GM21367 (cell line): ENCODE measurements at regions not wholly inside any gene's neighbourhood (a gene's known extent, or its start where the extent isn't known, plus 50 kb on each side); places are given as distances from the start of the nearest gene placed in this dataset.
"Not testable (repeated sequence)": the region's sequence is repeated elsewhere in the genome, so short reads cannot be mapped to it uniquely, and the experiment has no call there.

Experiments
- ATAC-seq: cut with Tn5 transposase; IDR thresholded peaks from one replicate; pipeline ENCODE4 v1.9.1; 2021; ENCODE audit not compliant: unreplicated experiment

- no peak for ATAC-seq
These were observed 125.1 kb upstream of the STARD13 start for GRCh38 chr13:33410619-33411018.

GRCh38 chr13:33411312-33411711, 125.8 kb upstream of the STARD13 start:
- ATAC-seq = no peak

DNA sequence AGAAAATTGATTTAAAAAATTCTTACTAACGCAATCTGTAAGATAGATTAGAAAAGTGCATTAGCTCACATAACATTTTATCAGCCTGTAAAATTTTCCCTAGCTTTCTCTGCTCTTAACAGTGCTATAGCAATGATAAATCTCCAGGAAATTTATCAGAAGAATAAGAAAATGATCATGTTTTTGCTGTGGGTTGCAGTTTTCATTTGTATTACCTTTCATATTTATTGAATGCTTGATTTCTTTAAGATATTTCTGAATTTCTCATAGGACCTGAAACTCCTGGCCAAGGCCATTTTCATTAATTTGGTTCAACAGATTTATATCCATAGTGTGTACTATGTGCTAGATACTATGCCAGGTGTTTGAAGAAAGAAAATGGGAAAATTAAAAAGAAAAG, 130.3 kb upstream of the STARD13 start:
- ATAC-seq = no peak

DNA sequence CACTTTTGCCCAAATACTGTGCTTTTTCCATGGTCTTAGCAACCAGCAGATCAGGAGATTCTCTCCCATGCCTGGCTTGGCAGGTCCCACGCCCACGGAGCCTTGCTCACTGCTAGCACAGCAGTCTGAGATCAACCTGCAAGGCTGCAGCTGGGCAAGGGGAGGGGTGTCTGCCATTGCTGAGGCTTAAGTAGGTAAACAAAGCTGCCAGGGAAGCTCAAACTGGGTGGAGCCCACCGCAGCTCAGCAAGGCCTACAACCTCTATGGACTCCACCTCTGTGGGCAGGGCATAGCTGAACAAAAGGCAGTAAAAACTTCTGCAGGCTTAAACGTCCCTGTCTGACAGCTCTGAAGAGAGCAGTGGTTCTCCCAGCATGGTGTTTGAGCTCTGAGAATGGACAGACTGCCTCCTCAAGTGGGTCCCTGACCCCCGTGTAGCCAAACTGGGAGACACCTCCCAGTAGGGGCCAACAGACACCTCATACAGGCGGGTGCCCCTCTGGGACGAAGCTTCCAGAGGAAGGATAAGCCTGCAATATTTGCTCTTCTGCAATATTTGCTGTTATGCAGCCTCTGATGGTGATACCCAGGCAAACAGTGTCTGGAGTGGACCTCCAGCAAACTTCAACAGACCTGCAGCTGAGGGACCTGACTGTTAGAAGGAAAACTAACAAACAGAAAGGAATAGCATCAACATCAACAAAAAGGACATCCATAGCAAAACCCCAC, 132.8 kb upstream of the STARD13 start:
- not testable (repeated sequence) for ATAC-seq

- ATAC-seq = not testable (repeated sequence)
These were observed 134.6 kb upstream of the STARD13 start for GRCh38 chr13:33420117-33420516.

DNA sequence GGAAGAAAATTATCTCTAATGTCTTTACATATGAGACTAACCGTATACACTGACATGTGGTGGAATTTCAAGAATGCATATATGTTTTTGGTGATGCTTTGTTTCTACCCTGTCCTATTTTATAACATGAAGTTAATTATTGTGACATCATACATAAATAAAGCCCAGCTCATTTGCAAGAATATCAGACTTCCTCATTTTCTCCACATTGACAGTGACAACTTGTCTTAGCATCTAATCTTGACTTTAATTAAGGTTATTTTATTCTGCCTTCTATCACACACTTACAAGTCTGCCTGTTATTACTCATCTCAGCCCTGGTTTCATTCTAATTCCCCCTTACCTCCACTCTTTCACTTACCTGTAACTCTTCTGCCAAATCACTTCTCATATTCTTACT, 140.6 kb upstream of the STARD13 start:
- no peak for ATAC-seq

DNA sequence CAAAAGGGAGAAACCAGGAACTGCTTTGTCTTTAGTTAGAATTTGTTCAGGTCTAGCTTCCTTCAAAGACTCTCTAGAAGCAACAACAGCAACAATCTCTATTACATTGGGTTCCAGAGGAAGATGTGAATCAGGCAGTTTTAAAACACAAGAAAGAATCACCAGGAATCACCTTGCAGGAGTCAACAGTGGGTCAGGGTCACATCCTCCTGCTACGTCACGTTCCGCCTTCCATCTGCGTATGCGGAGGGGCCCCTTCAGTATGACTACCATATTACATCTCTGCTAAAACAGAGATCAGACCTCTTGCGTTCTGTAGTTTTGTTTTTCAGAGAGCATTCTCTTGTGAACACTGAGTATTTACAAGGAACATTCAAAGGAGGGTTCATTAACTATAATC, 147.8 kb upstream of the STARD13 start:
- no peak for ATAC-seq

DNA sequence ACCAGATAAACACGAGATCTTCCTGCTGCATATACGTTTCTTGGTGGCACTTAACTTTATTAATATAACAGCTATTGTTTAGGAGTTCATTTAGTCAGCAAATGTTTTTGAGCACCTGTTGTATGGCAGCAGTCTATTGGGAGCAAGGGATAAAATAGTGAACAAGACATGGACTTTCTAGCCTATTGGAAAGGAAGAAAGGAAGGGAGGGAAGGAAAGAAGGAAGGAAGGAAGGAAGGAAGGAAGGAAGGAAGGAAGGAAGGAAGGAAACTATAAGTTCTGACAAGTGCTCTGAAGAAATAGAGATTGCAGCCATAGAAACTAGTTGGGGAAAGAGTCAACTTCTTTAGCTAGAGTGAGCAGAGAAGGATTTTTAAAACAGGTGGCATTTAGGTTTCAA, 149.1 kb upstream of the STARD13 start:
- no peak for ATAC-seq

GRCh38 chr13:33435207-33435606, 149.7 kb upstream of the STARD13 start:
- no peak for ATAC-seq

- no peak for ATAC-seq
These were observed 153.4 kb upstream of the STARD13 start for GRCh38 chr13:33438918-33439317.

DNA sequence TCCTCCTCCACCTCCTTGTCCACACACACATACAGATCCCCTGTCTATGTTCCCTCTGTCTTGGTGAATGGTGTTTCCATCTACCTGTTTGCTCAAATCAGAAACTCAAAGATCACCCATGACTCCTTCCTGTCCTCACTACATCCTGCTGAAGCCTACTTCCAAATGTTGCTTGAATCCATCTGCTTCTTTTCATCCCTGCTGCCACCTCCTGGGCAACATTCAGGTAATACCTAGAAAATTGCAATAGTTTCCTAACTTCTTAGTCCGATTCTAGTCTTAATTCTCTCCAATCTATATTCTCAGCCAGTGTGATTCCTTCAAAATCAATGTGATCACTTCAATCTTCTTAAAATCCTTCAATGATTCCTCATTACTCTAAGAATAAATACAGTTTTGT, 155.5 kb upstream of the STARD13 start:
- no peak for ATAC-seq

DNA sequence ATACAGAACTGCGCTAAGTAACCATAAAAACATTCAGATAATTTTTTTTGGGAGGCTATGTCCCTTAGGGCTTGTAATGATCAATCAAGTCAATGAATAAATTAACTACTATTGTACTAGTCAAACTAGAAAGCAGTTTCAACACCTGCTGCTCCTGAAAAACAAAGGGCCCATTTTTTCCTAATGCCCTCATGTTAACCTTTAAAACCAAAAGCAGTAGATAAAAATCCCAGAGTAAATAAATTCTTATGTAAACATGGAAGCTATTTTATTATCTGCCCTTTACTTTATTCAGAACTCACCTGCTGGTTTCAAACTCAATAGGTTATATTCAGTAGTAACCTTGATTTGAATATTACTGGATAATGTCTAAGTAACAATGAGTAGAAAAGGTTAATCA, 159.5 kb upstream of the STARD13 start:
- ATAC-seq = no peak

- ATAC-seq = no peak
These were observed 159.9 kb upstream of the STARD13 start for GRCh38 chr13:33445476-33445875.

GRCh38 chr13:33446821-33447725, 161.5 kb upstream of the STARD13 start:
- no peak for ATAC-seq

DNA sequence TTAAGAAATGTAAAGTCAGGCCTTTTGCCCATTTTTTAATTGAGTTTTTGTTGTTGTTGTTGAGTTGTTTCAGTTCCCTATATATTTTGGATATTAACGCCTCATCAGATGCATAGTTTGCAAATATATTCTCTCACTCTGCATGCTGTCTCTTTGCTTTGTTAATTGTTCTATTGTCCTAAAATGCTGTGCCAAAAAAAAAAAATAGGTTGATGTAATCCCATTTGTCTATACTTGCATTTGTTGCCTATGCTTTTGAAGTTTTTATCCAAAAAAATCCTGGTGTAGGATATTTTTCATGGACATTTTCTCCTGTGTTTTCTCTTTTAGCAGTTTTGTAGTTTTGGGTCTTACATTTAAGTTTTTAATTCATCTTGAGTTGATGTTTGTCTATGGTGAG, 163.3 kb upstream of the STARD13 start:
- no peak for ATAC-seq

GRCh38 chr13:33450956-33451709, 165.6 kb upstream of the STARD13 start:
- ATAC-seq = no peak

DNA sequence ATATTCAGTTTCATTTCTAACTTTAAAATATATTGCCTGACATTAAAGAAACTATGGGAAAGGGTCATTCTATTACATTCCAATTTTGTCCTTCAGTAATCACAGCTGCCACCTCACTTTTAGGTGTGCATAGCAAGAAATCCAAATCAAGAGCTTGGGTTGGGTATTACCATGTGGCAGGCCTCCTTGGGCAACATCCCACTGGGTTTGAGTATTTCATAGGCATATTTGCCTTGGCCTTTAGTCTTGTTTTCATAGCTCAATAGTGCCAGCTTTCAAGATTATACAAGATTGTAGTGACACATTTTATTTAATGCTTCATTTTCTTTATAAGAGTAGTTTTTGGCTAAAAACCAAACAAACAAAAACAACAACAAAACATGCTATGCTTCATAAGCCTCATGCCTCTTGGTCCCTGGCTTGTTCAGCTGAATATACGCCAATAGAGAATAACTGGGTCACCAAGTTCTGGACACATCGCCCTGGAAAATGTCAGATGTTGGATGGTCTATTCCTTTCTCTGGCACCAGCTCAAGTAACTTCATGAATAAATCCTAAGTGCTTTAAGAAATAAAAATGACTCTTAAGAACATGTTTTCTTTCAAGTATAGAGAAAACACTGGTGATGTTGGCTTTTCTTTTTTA, 167.4 kb upstream of the STARD13 start:
- no peak for ATAC-seq

DNA sequence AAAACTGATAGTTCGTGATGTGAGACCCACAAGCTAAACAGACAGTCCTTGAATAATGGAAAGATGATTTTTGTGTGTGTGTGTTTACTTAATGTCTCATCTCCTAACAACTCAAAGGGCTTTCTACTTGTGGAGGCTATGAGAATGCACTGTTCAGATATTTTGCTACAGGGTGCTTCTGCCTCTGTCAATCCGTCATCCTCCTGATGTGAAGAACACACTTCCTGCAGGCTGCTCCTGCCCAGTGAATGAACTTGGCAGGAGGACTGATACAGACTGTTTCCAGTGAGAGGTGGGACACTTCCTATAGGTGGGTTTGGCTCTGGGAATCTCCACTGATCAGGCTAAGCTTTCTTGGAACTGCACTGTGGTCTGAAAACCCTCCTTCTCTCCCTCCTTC, 168.4 kb upstream of the STARD13 start:
- no peak for ATAC-seq

- ATAC-seq = no peak
These were observed 169.5 kb upstream of the STARD13 start for GRCh38 chr13:33454844-33455705.

- no peak for ATAC-seq
These were observed 174.1 kb upstream of the STARD13 start for GRCh38 chr13:33459702-33460101.
